Mammary epithelial cell (primary cell): ENCODE measurements at regions not wholly inside any gene's neighbourhood (a gene's known extent, or its start where the extent isn't known, plus 50 kb on each side); places are given as distances from the start of the nearest gene placed in this dataset.

Experiments used
- EZH2 ChIP-seq: IDR thresholded peaks from 2 replicates; pipeline ENCODE4 v1.6.1; 2012; ENCODE audit warnings: low read length, inconsistent platforms, borderline replicate concordance
- TF ChIP-seq, protein P1 (sequence below), 2 donors: IDR thresholded peaks in 1 of 2; conservative IDR thresholded peaks in 1 of 2; 2 replicates each; pipeline ENCODE4 v1.5.1; 2011 to 2012; ENCODE audit warnings: inconsistent platforms in 2 of 2, low read length in 2 of 2, mild to moderate bottlenecking in 2 of 2, control low read depth in 1 of 2, low read depth in 1 of 2; ENCODE audit not compliant: insufficient read depth in 1 of 2; ENCODE audit errors: extremely low read depth in 1 of 2

DNA sequence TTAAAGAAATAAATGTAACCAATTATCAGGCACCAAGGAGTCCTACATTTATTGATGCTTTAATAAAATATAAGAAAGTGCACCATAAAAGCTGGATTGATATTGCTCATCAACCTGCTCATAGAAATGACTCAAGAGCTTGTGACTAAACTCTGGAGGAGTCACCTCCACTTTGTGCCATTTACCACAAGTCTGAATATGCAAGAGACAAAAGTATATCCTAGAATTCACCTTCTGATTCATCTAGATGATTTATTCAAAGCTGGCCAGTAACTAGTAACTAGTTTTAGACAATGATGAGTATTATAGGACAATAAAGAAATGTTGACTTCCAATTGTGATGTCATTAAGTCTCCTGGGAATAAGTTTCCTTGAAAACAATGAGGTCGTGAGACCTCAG lies 146.0 kb upstream of the SOX11 start:
- TF ChIP-seq, protein P1, sequence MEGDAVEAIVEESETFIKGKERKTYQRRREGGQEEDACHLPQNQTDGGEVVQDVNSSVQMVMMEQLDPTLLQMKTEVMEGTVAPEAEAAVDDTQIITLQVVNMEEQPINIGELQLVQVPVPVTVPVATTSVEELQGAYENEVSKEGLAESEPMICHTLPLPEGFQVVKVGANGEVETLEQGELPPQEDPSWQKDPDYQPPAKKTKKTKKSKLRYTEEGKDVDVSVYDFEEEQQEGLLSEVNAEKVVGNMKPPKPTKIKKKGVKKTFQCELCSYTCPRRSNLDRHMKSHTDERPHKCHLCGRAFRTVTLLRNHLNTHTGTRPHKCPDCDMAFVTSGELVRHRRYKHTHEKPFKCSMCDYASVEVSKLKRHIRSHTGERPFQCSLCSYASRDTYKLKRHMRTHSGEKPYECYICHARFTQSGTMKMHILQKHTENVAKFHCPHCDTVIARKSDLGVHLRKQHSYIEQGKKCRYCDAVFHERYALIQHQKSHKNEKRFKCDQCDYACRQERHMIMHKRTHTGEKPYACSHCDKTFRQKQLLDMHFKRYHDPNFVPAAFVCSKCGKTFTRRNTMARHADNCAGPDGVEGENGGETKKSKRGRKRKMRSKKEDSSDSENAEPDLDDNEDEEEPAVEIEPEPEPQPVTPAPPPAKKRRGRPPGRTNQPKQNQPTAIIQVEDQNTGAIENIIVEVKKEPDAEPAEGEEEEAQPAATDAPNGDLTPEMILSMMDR (conservative IDR thresholded peaks at IDR 0.05 in 1 of 2, IDR thresholded peaks at IDR 0.05 in 1 of 2; ENCODE audit: extremely low read depth in 1 of 2, insufficient read depth in 1 of 2, low read depth in 1 of 2, low read length in 2 of 2), result no peak
- TF ChIP-seq EZH2, result no peak
